WI38 (cell line): ENCODE measurements at regions not wholly inside any gene's neighbourhood (a gene's known extent, or its start where the extent isn't known, plus 50 kb on each side); places are given as distances from the start of the nearest gene placed in this dataset.

Source experiments
- H3K4me3 ChIP-seq: 2 replicates; pipeline ENCODE4 v1.5.1; 2011; ENCODE audit warnings: low read depth, mild to moderate bottlenecking, control low read depth, low read length
- CTCF ChIP-seq: IDR thresholded peaks from 2 replicates; pipeline ENCODE4 v1.5.1; 2012; ENCODE audit warnings: low read depth, mild to moderate bottlenecking, control low read depth, low read length

GRCh38 chr4:107153956-107154355 lies 117.8 kb upstream of the DKK2 start:
- no peak overlapping the region for H3K4me3 ChIP-seq
- TF ChIP-seq CTCF: no peak

- no peak for TF ChIP-seq CTCF
- H3K4me3 ChIP-seq: no peak overlapping the region
Observed at GRCh38 chr4:107153228-107153627, 117.1 kb upstream of the DKK2 start.

- no peak overlapping the region for H3K4me3 ChIP-seq
- TF ChIP-seq CTCF: no peak
Observed at GRCh38 chr4:107151173-107151572, 115.1 kb upstream of the DKK2 start.

GRCh38 chr4:107148904-107149303 lies 112.8 kb upstream of the DKK2 start:
- no peak overlapping the region for H3K4me3 ChIP-seq
- TF ChIP-seq CTCF: no peak

- TF ChIP-seq CTCF: no peak
- H3K4me3 ChIP-seq: no peak overlapping the region
Observed at GRCh38 chr4:107147873-107148272, 111.8 kb upstream of the DKK2 start.

GRCh38 chr4:107138433-107138832 lies 102.3 kb upstream of the DKK2 start:
- no peak for TF ChIP-seq CTCF
- no peak overlapping the region for H3K4me3 ChIP-seq

GRCh38 chr4:107133965-107134653 lies 98.0 kb upstream of the DKK2 start:
- TF ChIP-seq CTCF: no peak
- no peak overlapping the region for H3K4me3 ChIP-seq
